Left ventricle myocardium superior (tissue), 1 donor: ENCODE measurements at regions not wholly inside any gene's neighbourhood (a gene's known extent, or its start where the extent isn't known, plus 50 kb on each side); places are given as distances from the start of the nearest gene placed in this dataset.
"Not testable (repeated sequence)": the region's sequence is repeated elsewhere in the genome, so short reads cannot be mapped to it uniquely, and the experiment has no call there.

ENCODE experiments used
- ATAC-seq: fragments of 200-7000 bp; cut with Tn5 transposase; one replicate; pipeline ENCODE4 v1.9.1; 2020; ENCODE audit warnings: mild to moderate bottlenecking, moderate library complexity
- DNase-seq: peaks from one replicate; pipeline ENCODE4 v3.0.0-alpha.2; 2020
- intact Hi-C: fragments of 100-400 bp; cut with micrococcal nuclease; formaldehyde crosslinking; loops from one replicate; pipeline ENCODE4 v1.11.0; 2022
- donor health status: DM: no; HTN: yes; CAD: no; lungs with severe emphysema.

DNA sequence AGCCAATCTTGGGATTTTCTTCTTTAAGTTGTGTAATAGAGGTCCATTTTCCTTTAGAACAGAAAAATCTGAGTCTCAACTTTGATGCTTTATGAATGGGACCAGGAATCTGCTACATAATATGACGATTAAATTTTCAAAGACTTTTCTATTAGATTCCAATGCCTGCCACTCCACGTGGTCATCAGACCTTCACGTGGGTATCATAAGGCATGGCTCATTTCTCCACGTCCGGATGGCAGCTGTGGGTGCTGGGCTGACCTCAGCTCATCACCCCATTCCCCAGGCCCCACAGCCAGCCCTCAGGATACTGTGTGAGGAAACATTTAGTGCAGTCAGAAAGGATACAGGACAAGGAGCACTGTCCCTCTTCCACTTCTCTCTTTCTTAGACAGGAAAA is 159.7 kb downstream of the SEMA6D start:
- no peak for ATAC-seq
- DNase-seq = no peak
- intact Hi-C loops = no loop called here

- intact Hi-C loops = no loop called here
- no peak for DNase-seq
- ATAC-seq = no peak
Measured at GRCh38 chr15:47877836-47878235, 160.5 kb downstream of the SEMA6D start.

DNA sequence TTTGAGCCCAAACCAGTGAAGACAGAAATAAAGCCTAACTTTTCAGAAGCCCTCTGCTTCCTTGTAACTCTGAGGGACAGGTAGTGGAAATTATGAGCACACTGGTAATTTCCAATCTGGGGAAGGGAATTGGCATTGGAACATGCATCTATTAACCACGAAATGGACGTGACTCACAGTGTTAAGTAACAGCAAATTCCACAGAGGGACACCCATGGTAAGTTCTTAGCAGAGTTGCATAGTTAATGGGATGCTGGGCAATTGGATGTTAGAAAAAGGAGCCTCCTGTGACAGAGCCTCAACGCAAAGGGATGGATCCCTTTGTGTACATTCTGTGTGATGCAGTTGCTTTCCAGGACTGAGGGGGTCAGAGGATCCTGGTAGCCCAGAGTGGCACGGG is 168.6 kb downstream of the SEMA6D start:
- intact Hi-C loops = no loop called here
- DNase-seq (no peak), ATAC-seq (no peak)

DNA sequence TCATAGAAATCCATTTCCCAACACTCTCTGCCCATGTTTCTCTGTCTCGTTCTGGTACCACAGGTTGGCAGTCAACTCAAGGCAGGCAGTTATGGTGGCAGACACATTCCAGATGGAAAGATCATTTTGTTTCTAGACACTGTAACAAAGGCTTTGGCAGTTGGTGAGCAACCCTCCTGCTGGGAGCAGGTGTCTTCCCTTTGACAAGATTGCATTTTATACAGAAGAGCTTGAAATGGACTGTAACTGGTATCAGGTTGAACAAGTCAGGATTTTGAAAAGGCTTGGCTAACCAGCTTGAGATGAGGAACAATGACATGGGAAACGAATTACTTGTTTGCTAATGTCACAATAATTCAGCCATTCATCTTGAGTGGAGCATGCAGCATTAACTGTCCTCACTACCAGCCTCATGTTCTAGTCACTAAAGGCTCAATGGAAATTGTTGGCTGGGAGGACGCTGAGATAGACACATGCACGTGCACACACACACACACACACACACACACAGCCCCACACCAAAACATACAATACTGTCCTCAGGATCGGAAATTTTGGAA is 170.0 kb downstream of the SEMA6D start:
- intact Hi-C loops = no loop called here
- DNase-seq = no peak
- ATAC-seq = no peak

- intact Hi-C loops = no loop called here
- DNase-seq = no peak
- ATAC-seq = no peak
Measured at GRCh38 chr15:47888385-47889100, 171.2 kb downstream of the SEMA6D start.

DNA sequence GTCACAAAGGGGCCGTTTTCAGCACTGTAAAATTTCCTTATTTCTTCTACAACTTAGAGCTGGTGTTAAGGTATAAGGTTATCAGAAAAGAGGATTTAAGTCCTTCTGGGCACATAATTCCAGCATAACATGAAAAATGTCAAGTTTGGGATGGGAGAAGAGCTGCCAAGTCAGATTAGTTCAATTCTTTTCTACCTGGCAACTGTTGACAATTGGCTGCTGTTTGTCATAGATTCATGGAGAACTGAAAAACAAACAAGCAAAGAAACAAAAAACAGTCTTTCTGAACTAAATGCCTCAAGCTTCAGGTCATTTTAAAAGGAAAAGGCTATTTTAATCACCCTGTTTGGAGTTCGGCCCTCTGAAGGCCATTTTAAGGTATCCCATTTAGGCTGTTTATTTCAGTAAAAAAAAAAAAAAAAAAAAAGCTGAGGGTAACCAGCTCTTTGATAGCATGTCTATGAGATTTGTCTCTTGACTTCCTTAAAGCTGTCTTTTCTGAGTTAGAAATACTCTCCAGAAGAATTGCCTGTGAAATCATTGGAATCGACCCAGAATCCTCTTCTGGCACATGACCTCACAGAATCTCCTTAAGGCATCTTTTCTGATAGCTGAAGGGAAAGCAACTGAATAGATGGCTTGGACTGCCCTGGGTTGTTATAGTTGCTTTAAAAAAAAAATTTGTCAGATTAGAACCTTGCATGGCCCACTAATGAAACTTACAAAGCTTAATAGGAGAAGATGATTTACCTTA is 173.3 kb downstream of the SEMA6D start:
- intact Hi-C loops = no loop called here
- no peak for ATAC-seq
- no peak for DNase-seq

GRCh38 chr15:47897525-47897924 is 180.2 kb downstream of the SEMA6D start:
- ATAC-seq = no peak
- intact Hi-C loops = no loop called here
- DNase-seq = no peak

GRCh38 chr15:47900751-47901150 is 183.4 kb downstream of the SEMA6D start:
- DNase-seq (no peak), ATAC-seq (no peak)
- intact Hi-C loops = no loop called here

DNA sequence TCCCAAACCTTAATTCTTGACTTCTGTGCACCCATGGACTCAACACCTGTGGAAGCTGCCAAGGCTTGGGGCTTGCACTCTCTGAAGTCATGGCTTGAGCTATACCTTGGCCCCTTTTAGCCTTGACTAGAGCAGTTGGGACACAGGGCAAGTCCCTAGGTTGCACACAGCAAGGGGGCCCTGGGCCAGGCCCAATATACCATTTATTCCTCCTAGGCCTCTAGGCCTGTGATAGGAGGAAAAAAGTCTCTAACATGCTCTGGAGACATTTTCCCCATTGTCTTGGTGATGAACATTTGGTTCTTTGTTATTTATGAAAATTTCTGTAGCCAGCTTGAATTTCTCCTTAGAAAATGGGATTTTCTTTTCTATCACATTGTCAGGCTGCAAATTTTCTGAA is 186.1 kb downstream of the SEMA6D start:
- intact Hi-C loops = no loop called here

GRCh38 chr15:47908486-47908885 is 191.2 kb downstream of the SEMA6D start:
- ATAC-seq = no peak
- no peak for DNase-seq
- intact Hi-C loops = no loop called here

More for the DNA sequence above, 186.1 kb downstream of the SEMA6D start:
- DNase-seq = no peak
- no peak for ATAC-seq

GRCh38 chr15:47908950-47909670 is 191.8 kb downstream of the SEMA6D start:
- ATAC-seq (no peak), DNase-seq (no peak)
- intact Hi-C loops = no loop called here

DNA sequence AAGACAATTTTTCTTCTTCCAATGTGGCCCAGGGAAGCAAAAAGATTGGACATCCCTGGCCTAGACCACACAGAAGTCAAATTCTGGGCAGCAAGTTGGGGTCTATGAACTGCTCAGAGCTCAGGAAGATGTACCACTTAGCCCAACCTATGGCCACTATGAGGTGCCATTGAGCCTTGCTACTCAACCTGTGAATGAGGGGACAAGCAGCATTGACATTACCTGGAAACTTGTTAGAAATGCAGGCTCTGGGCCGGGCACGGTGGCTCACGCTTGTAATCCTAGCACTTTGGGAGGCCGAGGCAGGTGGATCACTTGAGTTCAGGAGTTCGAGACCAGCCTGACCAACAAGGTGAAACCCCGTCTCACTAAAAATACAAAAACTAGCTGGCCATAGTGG is 195.6 kb downstream of the SEMA6D start:
- DNase-seq, intact Hi-C loops, ATAC-seq: not testable (repeated sequence)

GRCh38 chr15:47917881-47918280 is 200.6 kb downstream of the SEMA6D start:
- DNase-seq (no peak), ATAC-seq (no peak)
- intact Hi-C loops = no loop called here

DNA sequence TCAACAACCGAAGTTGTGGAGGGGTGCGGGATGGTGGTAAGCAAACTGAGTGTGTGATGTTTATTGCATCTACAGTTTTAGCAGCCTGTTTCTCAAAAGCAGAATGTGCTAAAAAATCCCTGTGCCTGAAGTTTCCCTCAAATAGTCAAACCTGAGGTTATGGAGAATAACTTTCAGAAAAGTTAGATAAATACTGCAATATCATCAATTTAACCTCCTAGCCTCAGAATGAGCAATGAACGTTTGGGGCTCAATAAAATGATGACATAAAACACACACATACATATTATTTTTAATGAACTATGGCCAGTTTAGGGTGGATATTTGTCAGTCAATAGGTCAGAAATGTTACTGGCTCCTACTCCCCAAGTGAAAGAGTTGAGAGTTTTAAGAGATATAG is 201.6 kb downstream of the SEMA6D start:
- intact Hi-C loops = no loop called here
- ATAC-seq = no peak
- no peak for DNase-seq

- ATAC-seq = no peak
- no peak for DNase-seq
- intact Hi-C loops = no loop called here
Measured at GRCh38 chr15:47924381-47924780, 196.4 kb upstream of the SLC24A5 start.

DNA sequence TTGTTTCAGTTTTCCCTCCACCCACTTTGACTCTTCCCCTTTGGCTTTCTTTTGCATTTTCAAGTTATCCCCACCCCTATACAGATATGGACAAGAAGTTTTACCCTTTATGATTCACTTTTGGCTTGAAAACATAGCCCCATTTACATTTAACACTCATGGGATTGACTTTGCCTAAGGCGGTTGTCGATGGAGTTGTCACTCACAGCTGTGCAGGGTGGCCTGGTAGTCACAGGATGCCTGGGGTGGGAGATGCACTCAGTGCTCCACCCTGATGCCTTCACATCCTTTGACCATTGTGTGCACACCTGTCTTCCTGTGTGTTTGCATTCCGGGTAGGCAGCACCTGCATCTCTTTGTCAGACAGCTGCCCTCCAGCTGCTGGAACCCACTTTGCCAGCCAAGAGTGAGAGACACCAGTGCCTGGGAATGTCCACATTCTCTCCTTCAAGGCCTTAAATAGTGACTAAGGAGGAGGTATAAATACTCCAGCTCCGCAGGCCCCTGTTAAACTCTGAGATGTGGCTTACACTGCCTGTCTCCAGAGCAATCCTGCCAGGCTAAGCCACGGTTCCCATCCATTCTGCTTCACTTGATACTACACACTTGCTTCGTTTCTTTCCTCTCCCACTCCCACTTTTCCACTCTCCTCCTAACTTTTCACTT is 191.5 kb upstream of the SLC24A5 start:
- ATAC-seq (no peak), DNase-seq (no peak)
- intact Hi-C loops = no loop called here

- ATAC-seq (no peak), DNase-seq (no peak)
- intact Hi-C loops = no loop called here
Measured at GRCh38 chr15:47932261-47932660, 188.5 kb upstream of the SLC24A5 start.

- ATAC-seq = no peak
- no peak for DNase-seq
- intact Hi-C loops = no loop called here
Measured at GRCh38 chr15:47932951-47933641, 187.7 kb upstream of the SLC24A5 start.

GRCh38 chr15:47933865-47934264 is 186.9 kb upstream of the SLC24A5 start:
- DNase-seq = no peak
- intact Hi-C loops = no loop called here
- ATAC-seq = no peak
